H4 (cell line): ENCODE measurements at regions not wholly inside any gene's neighbourhood (a gene's known extent, or its start where the extent isn't known, plus 50 kb on each side); places are given as distances from the start of the nearest gene placed in this dataset.

Source experiments
- DNase-seq: peaks from one replicate; pipeline ENCODE4 v3.0.0-alpha.2; 2015; ENCODE audit warnings: low spot score

DNA sequence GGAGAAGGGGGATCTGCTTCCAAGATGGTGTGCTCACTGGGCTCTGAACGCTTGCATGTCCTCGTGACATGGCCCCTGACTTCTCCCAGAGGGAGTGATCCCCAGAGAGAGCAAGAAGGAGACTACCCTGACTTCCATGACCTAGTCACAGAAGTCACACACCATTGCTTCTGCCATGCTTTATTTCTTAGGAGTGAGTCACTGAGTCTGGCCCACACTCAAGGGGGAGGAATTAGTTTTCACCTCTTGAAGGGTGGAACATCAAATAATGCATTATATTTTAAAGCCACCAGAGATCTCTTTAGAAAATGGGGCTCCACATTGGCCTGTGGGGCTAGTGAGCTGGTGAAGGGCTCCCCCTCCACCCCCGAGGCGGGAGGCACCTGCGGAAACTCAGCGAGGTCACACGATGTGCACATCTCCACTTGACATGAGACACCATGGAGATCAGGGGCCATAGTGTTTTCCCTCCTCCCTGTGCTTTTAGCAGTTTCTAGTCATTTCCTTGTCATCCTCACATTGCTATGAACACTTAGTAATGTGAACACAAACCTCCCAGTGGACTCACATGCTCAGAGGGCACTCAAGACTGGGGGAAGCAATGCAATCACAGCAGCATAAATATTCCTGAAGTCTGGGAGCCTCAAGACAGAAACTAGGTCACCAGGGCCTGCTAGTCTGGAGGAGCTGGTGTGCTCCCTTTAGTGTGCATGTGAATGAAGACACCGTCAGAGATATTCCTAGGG is 87.4 kb upstream of the FZD10 start:
- DNase-seq = no peak

DNA sequence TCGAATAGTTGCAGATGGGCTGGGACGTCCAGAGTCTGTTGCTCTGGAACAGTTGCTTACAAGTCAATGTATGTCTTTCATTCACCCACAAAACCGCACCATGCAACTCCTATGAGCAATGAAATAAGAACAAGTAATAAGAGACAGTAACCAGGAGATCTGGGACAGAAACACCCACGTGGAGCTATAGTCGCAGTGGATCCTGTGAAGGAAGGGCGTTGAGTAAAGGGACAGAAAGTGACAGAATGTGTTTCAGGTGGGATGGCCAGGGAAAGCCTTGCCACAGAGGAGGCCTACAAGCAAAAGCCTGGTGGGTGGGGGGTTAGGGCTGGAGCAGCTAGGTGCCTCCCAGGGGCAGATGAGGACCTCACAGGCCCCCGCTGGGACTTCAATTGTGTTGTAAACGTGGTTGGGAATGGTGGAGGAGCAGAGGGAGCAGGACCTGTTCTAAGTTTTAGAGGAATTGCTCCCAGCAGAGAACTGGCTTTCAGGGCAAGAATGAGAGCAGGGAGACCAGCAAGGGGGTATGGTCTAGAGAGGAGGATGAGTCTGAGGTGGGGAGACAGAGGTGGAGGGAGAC is 86.7 kb upstream of the FZD10 start:
- DNase-seq = no peak

DNA sequence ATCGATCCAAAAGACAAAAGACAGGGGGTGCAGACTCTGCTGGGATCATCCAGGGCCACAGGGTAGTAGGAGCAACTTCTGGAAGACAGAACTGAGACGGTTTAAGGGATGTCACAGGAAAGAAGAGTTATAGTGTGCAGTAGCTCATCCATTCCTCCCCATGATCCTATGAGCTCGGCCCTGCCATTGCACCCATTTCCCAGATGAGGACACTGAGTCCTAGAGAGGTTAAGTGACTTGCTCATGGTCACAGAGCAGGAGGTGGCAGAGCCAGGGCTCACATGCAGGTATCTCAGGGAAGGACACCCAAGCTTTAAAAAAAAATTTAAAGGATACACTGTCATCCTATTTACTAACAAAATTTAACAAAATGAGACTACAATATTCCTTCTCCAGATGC is 86.1 kb upstream of the FZD10 start:
- no peak for DNase-seq

DNA sequence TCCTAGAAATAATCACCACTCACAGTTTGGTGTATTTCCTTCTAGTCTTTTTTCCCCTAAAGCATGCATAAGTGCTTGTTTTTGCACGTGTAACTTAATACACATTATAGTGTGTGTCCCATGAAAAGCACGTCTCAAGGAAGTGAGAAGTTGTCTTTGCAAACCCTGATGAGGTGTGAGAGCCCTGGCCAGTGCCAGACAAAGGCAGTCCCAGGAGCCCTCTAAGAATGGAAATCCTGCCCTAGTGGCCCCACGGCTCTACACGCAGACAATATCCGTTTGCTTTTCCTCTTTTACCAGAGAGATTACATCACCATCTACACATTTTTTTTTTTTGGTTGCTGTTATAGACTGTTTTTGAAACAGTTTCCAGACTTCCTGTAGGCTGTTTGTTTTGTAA is 85.5 kb upstream of the FZD10 start:
- peak; percentile 30 for DNase-seq

GRCh38 chr12:130078852-130079251 is 83.4 kb upstream of the FZD10 start:
- no peak for DNase-seq

DNA sequence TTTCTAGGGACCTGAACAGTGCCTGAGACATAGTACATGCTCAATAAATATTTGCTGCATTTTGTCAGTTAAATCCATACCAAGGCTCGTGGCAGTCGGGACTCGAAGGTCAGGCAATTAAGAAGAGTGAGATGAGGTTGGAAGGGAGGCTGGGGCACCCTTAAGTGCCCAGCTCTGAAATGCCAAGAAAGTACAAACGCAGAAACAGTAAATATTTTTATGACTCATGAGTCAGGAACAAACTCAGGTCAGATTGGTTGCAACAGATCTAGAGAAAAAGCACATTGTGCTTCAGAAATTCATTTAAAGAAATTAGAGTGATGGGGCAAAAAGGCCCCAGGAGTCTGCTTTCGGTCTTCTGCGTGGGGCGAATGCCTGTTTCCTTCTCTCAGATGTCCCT is 83.0 kb upstream of the FZD10 start:
- peak; percentile 48 for DNase-seq

DNA sequence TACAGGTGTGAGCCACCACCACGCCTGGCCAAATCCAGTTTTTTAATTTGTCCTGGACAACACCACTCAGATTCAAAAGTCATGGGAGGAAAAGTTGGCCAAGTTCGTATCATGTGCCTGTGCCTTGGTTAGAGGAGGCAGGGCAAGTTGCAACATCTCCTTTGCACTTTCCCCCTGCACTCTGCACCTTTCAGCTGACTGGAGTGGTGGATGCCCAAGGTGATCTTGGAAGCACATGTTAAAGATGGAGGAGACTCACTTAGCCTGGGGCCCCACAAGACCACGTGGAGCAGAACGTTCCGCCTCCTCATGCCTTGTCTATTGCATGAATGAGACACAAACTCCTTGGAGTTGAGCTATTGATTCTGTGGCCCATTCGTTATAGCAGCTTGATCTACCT is 82.1 kb upstream of the FZD10 start:
- DNase-seq = no peak

GRCh38 chr12:130081117-130081805 is 81.0 kb upstream of the FZD10 start:
- DNase-seq = no peak

DNA sequence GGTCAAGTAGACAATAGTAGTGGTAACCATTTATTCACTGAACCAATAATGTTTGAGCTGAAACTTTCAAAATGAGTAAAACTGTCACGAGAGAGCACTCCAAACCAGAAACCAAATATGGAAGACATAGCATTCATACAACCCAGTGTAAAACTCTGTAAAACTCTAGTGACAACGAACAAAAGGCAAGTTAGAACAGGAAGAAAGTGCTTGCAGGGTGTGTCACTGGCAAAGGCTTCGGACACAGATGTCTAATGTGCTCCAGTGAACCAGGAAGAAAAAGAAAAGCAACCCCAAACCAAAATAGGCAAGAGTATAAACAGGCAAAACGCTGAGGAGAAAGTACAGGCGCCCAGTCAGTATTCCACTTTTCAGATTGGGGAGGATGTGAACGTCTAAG is 79.3 kb upstream of the FZD10 start:
- DNase-seq = no peak

GRCh38 chr12:130083734-130084133 is 78.5 kb upstream of the FZD10 start:
- no peak for DNase-seq

DNA sequence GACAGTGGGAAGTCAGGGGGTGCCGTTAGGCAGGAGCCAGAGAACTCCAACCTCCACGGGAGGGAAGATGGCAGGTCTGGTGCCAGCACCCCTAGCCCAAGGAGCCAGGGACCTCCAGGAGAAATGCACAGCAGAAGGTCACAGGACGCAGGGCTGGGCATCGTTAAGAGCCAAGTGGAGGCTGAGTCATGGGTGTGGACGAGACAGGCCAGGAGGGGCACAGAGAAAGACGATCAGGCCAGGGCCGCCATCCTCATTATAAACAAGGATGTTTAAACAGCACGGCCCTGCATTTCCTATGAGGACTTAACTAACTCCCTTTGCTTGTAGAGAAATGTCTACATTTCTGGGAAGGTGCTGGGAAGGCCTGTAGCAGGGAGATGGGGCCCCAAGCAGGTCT is 77.9 kb upstream of the FZD10 start:
- no peak for DNase-seq

- no peak for DNase-seq
These were observed 76.0 kb upstream of the FZD10 start for GRCh38 chr12:130086248-130086647.

GRCh38 chr12:130086797-130087196 is 75.5 kb upstream of the FZD10 start:
- DNase-seq = no peak

DNA sequence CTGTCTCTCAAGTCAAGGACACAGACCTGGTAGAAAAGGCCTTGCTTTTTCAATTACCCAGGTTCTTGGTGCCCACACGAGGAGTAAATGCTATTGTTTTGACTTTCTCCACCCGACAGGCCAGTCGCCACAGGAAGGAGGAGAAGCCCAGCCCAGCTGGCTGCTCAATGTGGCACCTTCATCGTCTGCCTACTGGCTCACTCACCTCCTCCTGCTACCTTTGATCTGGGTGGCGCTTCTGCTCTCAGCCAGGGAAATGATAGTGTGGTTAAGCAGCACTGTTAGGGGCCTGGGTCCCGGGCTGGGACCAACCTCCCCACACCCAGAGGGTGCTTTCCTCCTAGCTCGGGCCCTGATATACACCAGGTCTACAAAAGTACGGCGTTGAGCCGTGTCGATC is 75.0 kb upstream of the FZD10 start:
- DNase-seq = no peak

- DNase-seq = no peak
These were observed 73.8 kb upstream of the FZD10 start for GRCh38 chr12:130088504-130088903.

DNA sequence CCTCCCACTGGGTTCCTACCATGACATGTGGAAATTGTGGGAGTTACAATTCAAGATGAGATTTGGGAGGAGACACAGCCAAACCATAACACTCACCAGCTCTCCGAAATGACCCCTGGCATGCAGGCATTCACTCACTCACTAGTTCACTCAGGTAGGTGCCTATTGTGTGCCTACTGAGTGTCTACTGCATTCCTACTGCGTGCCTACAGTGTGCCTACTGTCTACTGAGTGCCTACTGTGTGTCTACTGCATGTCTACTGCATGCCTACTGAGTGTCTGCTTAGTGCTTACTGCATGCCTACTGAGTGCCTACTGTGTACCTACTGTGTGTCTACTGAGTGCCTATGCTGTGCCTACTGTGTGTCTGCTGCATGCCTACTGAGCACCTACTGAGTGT is 71.7 kb upstream of the FZD10 start:
- no peak for DNase-seq

DNA sequence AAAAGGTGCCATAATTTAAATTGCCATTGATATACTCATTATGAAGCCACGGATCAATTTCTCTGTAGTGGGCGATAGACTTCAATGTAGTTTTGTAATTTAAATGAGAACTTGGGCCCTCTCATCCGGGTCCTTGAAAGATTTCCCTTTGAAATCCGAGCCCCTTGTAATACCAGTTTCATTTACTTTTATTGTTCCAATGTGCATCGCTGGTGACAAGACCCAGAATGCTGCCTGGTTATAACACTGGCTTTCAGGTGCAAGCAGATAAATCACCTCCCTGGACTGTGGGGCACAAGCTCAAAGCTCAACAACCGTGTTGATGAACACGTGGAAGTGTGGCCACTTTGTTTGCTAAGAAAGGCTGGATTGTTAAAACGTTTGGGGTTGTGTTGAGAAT is 68.9 kb upstream of the FZD10 start:
- DNase-seq = no peak

- no peak for DNase-seq
These were observed 64.9 kb upstream of the FZD10 start for GRCh38 chr12:130097342-130097741.

DNA sequence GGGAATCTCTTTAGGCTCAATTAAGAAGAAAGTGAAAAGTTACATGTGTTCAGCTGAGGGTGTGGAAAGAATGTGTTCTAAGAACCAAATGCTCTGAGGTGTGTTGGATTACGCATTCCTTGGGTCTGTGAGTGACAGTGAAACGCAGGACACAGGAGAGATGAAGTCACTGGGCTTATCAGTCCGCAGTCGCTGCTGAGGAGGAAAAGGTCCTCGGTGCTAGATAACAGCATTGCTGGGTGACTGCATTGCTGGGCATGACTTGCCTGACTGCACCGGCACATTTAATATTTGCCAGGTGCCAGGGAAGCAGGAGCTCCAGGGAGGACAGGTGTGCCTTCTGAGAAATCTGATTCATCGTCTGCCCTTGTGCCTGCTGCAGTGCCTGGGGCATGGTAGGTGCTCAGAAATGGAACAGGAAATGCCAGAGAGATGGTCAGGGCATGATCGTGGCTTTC is 64.4 kb upstream of the FZD10 start:
- DNase-seq = no peak

DNA sequence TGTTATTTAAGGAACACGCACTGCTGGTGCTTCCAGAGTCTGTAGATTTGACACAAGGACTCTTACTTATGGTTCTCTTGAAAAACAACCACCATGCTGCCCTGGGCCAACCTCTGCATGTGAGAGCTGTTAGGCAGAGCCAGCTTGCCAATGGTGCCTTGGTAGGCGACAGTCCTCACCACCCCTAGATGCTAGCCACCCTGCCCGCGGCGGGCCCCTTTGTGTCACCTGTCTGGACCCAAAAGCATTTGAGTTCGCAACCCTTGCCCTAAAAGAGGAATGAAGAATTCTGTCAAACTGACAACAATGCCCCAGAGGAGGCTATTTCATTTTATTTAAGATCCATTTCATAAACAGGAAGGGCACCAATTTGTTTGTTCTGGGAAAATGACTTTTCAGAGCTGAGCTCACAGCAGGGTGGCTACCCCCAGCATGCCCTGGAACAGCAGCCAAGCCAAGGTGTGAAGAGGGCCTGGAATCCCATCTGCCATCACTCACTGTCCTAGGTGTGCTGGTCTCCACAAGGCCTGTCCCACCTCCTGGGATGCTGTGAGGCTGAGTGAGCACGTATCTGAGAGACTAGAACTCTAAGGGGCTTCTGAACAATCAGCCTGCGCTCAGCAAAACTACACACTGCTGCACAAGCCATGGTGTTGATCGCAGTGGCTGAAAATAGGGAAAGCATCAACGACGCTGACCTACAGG is 63.8 kb upstream of the FZD10 start:
- DNase-seq = no peak

- no peak for DNase-seq
These were observed 61.5 kb upstream of the FZD10 start for GRCh38 chr12:130100634-130101362.

- DNase-seq = no peak
These were observed 60.9 kb upstream of the FZD10 start for GRCh38 chr12:130101370-130101769.
